GM21576 (cell line): ENCODE measurements at regions not wholly inside any gene's neighbourhood (a gene's known extent, or its start where the extent isn't known, plus 50 kb on each side); places are given as distances from the start of the nearest gene placed in this dataset.

Source experiments
- ATAC-seq: cut with Tn5 transposase; IDR thresholded peaks from one replicate; pipeline ENCODE4 v1.9.1; 2021; ENCODE audit warnings: mild to moderate bottlenecking, moderate library complexity; ENCODE audit not compliant: unreplicated experiment

GRCh38 chr1:181383695-181384094, 99.6 kb upstream of the CACNA1E start:
- no peak for ATAC-seq

- no peak for ATAC-seq
Measured at GRCh38 chr1:181386340-181386739, 97.0 kb upstream of the CACNA1E start.

GRCh38 chr1:181386951-181387350, 96.4 kb upstream of the CACNA1E start:
- no peak for ATAC-seq

DNA sequence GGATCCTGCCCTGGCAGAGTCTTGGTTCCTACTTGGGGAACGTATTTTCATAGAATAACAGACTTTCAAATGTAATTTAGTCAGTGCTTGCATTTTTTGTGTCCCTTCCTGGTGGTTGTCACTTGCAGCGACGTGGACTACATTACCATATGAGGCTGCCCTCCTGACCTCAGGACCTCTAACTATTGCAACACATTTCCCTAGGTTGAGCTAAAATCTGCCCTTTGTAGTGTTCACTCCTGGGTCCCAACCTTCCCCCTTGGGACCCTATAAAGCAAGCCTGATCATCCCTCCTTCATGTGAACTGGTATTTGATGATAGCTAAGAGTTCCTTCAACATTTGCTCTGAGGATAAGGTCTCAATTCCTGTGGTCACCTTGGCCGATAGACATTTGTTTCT, 95.6 kb upstream of the CACNA1E start:
- no peak for ATAC-seq

- no peak for ATAC-seq
Measured at GRCh38 chr1:181390410-181391077, 92.8 kb upstream of the CACNA1E start.

GRCh38 chr1:181391301-181391900, 91.9 kb upstream of the CACNA1E start:
- ATAC-seq, result no peak

DNA sequence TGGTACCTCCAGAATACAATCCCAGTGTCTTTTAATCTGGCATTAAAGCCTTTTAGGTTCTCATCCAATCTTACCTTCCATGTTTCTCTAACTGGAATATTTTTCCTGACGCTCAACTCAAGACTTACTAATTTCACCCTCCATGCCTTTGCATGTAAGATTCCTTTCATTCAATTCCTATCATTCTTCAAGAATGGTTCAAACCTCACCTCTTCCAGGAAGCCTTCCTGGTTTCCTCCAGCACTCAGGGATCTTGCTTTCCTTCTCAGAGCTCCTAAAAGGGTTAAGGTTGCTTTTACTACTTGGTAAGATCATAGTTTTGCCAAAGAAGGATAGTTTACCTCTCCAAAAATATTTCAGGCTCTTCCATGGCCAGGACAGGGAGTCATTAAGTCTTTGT, 91.2 kb upstream of the CACNA1E start:
- no peak for ATAC-seq

- ATAC-seq, result no peak
Measured at GRCh38 chr1:181392613-181393220, 90.6 kb upstream of the CACNA1E start.

DNA sequence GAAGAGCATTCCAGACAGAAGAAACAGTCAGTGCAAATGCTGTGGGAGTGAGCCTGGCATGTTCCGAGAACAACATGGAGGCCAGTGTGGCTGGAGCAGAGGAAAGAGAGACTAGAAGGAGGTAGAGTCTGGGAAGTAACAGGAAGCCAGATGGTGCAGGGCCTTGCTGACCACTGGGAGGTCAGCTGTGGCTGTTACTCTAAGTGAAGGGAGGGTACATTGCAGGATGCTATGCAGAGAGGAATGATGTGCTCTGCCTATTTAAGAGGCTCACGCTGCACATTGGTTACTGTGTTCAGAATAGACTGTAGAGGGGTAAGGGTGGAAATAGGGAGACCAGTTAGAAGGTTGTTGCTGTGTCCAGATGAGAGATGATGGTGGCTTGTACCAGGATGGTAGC, 88.6 kb upstream of the CACNA1E start:
- no peak for ATAC-seq

- ATAC-seq, result no peak
Measured at GRCh38 chr1:181396171-181396670, 87.1 kb upstream of the CACNA1E start.

GRCh38 chr1:181396811-181397210, 86.5 kb upstream of the CACNA1E start:
- no peak for ATAC-seq

DNA sequence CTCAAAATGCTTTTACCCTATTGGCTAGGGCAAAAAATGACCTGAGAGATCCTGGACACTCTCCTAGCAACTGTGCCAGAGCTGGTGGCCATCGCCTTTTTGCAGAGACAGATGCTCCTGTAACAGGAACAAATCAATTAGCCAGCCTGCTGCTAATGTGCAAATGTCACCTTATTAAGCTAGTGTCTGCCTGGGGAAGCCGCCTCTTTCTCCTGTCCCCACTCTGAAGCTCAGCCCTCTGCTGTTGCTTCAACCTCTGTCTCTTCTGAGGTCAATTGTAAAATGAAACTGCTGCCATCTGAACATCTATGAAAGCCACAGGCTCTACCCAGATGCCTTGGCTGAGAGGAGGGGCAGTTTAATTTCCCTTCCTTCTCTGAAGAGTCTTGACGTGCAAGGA, 85.5 kb upstream of the CACNA1E start:
- peak; percentile 68 for ATAC-seq

GRCh38 chr1:181398544-181398943, 84.8 kb upstream of the CACNA1E start:
- peak; percentile 81 for ATAC-seq

- no peak for ATAC-seq
Measured at GRCh38 chr1:181405584-181405983, 77.7 kb upstream of the CACNA1E start.

DNA sequence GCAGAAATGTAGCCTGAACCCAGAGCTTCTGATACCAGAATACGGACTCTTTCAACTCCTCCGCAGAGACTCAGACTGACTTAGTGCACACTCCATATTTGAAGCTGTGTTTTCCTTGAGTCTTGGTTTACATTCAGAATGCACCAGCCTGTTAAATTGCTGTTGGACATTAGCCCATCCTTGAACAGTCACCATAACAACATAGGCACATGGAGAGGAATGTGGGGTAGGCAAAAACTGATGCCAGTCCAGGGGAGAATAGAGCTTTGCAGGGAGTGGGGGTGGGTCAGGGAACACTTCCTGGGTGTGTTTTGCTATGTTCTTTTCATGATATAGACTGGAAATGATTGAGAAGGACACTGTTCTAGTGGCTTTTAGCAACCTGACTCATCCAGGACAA, 76.3 kb upstream of the CACNA1E start:
- no peak for ATAC-seq

- no peak for ATAC-seq
Measured at GRCh38 chr1:181409981-181410380, 73.3 kb upstream of the CACNA1E start.

DNA sequence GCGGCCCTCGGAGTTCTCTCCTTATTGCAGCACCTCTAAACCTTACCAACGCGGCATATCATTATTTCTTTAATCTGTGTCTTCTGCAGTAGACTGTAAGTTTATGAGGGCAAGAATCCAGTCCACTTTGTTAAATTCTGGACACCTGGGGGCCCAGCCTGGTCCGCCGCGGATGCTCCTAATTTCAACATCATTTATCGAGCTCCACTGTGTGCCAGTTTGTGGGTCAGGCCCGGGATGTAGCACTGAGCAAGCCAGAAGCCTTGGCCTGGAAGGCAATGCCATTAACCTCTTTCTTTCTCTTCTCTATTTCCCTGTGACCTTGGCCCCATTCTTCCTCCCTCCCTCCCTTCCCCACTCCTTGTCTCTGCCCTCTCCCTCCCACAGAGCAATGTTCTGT, 70.6 kb upstream of the CACNA1E start:
- no peak for ATAC-seq

DNA sequence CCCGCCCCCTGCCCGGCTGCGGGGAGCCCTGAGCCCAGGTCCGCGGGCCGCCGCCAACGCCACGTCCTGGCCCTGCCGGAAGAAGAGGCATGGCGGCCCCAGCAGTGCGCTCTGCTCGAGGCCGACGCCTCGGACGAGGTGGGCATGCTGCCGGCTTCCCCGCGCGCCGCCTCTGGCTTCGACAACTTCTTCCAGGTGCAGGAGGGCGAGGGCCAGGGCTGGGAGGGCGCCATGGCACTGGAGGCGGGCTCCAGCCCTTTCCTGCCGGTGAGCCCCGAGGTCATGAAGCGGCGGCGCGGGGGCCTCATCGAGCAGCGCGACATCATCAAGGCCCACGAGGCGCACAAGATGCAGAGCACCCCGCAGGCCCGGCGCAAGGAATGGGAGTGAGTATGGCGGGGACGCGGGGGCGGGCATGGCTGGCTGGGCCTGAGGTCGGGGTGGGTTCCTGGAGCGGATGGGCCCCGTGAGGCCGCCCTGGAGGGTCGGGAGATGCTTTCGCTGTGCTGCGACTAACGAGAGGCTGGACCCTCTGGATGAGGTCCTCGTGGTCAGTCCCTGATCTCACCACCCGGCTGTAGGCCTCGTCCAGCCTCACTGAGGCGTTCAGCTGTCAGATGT, 70.0 kb upstream of the CACNA1E start:
- ATAC-seq, result no peak

- no peak for ATAC-seq
Measured at GRCh38 chr1:181413836-181414235, 69.5 kb upstream of the CACNA1E start.

DNA sequence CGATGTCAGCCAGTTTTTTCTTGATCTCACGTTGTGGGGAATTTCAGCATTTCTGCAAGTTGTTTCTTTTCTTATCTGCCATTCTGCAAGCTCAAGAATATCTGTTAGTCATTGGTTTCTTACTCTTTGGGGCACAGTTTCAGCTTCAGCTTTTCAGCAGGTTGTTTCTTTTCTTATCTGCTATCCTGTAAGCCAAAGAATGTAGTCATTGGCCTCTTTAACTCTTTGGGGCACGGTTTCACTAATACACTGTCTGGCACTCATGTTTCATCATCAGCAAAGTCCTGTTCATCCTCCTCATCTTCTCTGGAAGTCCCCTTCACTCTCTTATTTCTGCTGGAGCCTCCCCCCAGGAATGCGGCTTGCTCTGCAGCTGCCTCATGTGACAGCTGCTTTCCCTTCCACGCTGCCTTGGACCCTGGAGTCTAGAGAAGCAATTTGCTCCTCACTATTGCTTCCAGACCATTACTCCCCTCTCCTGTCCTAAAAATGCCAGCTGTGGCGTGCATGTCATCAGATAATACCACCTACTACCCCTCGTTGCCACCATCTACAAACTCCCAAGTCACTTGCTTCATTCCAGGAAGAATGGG, 67.0 kb upstream of the CACNA1E start:
- ATAC-seq, result no peak

DNA sequence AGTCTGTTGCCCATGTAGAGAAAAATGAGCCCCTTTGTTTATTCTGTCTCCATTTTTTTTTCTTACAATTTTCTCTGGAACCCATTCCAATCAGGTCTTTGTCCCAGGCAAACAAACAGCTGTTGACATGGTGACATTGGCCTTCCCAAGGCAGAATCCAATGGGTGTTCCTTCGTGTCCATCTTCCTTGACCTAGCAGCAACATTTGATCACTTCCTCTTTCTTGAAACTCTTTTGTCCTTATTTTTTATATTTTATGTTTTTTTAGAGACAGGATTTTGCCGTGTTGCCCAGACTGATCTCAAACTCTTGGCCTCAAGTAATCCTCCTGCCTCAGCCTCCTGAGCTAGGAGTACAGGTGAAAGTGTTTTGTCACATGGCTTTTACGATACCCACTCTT, 65.4 kb upstream of the CACNA1E start:
- no peak for ATAC-seq
